SK-N-SH (cell line): ENCODE measurements at regions not wholly inside any gene's neighbourhood (a gene's known extent, or its start where the extent isn't known, plus 50 kb on each side); places are given as distances from the start of the nearest gene placed in this dataset.

Experiments used
- EP300 ChIP-seq, 2 experiments: IDR thresholded peaks; 2 replicates each; pipeline versions ENCODE4 v1.4.0 to v1.6.1; 2012; ENCODE audit warnings: borderline replicate concordance in 1 of 2, low read depth in 1 of 2, low read length in 1 of 2
- EZH2phosphoT487 ChIP-seq: fragments of 200-600 bp; sonication (generic); IDR thresholded peaks from 2 replicates; pipeline ENCODE4 v1.6.1; 2017; ENCODE audit warnings: low read depth, mixed run types, mild to moderate bottlenecking, antibody characterized with exemption, moderate library complexity, borderline replicate concordance
- GABPA ChIP-seq: IDR thresholded peaks from 2 replicates; pipeline ENCODE4 v1.4.0; 2012; ENCODE audit warnings: low read depth, mild to moderate bottlenecking
- POLR2AphosphoS5 ChIP-seq: IDR thresholded peaks from 2 replicates; pipeline ENCODE4 v1.6.1; 2012; ENCODE audit warnings: low read depth, low read length
- RAD21 ChIP-seq: IDR thresholded peaks from 2 replicates; pipeline ENCODE4 v1.6.1; 2012; ENCODE audit warnings: mild to moderate bottlenecking, low read length
- RCOR1 ChIP-seq: fragments of 150-350 bp; IDR thresholded peaks from 2 replicates; pipeline ENCODE4 v1.6.1; 2017; ENCODE audit warnings: antibody characterized with exemption, low read length
- TCF12 ChIP-seq: IDR thresholded peaks from 2 replicates; pipeline ENCODE4 v1.4.0; 2012
- YY1 ChIP-seq: IDR thresholded peaks from 2 replicates; pipeline ENCODE4 v1.4.0; 2012; ENCODE audit warnings: low read depth, mild to moderate bottlenecking
- TF ChIP-seq, protein P1 (sequence below): fragments of 200-600 bp; sonication (generic); IDR thresholded peaks from 2 replicates; pipeline ENCODE4 v1.6.1; 2017; ENCODE audit warnings: antibody characterized with exemption, mild to moderate bottlenecking, moderate library complexity
- TF ChIP-seq, protein P2 (sequence below): IDR thresholded peaks from 2 replicates; pipeline ENCODE4 v1.4.0; 2012; ENCODE audit warnings: low read depth, borderline replicate concordance
- TF ChIP-seq, protein P3 (sequence below): IDR thresholded peaks from 2 replicates; pipeline ENCODE4 v1.4.0; 2012; ENCODE audit warnings: low read depth, borderline replicate concordance
- TF ChIP-seq, protein P4 (sequence below): IDR thresholded peaks from 2 replicates; pipeline ENCODE4 v1.6.1; 2012; ENCODE audit warnings: mild to moderate bottlenecking, low read depth, low read length, moderate library complexity

DNA sequence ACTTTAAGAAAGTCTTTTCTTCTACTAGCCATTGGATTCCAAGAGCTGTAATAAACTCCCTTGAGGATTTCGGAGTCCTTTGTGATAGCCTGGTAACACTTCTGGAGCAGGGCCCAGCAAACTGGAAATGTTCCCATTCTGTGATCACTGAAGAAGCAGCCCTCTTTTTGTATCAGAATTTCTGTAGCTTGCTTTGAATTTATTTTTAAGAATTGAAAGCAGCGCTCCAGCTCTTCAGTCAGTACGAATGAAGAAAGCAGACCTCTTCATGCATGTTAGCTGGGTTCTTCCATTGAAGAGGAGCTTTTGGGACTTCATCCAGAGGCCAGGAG lies 141.5 kb downstream of the AKAP11 start:
- TF ChIP-seq, protein P1, sequence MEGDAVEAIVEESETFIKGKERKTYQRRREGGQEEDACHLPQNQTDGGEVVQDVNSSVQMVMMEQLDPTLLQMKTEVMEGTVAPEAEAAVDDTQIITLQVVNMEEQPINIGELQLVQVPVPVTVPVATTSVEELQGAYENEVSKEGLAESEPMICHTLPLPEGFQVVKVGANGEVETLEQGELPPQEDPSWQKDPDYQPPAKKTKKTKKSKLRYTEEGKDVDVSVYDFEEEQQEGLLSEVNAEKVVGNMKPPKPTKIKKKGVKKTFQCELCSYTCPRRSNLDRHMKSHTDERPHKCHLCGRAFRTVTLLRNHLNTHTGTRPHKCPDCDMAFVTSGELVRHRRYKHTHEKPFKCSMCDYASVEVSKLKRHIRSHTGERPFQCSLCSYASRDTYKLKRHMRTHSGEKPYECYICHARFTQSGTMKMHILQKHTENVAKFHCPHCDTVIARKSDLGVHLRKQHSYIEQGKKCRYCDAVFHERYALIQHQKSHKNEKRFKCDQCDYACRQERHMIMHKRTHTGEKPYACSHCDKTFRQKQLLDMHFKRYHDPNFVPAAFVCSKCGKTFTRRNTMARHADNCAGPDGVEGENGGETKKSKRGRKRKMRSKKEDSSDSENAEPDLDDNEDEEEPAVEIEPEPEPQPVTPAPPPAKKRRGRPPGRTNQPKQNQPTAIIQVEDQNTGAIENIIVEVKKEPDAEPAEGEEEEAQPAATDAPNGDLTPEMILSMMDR, result no peak
- TF ChIP-seq YY1 (no peak), EZH2phosphoT487 (no peak), EP300 (IDR thresholded peaks at IDR 0.05; ENCODE audit: borderline replicate concordance in 1 of 2, low read depth in 1 of 2, low read length in 1 of 2) (no peak), RCOR1 (no peak), GABPA (no peak), POLR2AphosphoS5 (no peak), TCF12 (no peak), RAD21 (no peak)
- TF ChIP-seq, protein P2, sequence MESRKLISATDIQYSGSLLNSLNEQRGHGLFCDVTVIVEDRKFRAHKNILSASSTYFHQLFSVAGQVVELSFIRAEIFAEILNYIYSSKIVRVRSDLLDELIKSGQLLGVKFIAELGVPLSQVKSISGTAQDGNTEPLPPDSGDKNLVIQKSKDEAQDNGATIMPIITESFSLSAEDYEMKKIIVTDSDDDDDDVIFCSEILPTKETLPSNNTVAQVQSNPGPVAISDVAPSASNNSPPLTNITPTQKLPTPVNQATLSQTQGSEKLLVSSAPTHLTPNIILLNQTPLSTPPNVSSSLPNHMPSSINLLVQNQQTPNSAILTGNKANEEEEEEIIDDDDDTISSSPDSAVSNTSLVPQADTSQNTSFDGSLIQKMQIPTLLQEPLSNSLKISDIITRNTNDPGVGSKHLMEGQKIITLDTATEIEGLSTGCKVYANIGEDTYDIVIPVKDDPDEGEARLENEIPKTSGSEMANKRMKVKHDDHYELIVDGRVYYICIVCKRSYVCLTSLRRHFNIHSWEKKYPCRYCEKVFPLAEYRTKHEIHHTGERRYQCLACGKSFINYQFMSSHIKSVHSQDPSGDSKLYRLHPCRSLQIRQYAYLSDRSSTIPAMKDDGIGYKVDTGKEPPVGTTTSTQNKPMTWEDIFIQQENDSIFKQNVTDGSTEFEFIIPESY, result no peak
- TF ChIP-seq, protein P3, sequence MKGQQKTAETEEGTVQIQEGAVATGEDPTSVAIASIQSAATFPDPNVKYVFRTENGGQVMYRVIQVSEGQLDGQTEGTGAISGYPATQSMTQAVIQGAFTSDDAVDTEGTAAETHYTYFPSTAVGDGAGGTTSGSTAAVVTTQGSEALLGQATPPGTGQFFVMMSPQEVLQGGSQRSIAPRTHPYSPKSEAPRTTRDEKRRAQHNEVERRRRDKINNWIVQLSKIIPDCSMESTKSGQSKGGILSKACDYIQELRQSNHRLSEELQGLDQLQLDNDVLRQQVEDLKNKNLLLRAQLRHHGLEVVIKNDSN, result no peak
- TF ChIP-seq, protein P4, sequence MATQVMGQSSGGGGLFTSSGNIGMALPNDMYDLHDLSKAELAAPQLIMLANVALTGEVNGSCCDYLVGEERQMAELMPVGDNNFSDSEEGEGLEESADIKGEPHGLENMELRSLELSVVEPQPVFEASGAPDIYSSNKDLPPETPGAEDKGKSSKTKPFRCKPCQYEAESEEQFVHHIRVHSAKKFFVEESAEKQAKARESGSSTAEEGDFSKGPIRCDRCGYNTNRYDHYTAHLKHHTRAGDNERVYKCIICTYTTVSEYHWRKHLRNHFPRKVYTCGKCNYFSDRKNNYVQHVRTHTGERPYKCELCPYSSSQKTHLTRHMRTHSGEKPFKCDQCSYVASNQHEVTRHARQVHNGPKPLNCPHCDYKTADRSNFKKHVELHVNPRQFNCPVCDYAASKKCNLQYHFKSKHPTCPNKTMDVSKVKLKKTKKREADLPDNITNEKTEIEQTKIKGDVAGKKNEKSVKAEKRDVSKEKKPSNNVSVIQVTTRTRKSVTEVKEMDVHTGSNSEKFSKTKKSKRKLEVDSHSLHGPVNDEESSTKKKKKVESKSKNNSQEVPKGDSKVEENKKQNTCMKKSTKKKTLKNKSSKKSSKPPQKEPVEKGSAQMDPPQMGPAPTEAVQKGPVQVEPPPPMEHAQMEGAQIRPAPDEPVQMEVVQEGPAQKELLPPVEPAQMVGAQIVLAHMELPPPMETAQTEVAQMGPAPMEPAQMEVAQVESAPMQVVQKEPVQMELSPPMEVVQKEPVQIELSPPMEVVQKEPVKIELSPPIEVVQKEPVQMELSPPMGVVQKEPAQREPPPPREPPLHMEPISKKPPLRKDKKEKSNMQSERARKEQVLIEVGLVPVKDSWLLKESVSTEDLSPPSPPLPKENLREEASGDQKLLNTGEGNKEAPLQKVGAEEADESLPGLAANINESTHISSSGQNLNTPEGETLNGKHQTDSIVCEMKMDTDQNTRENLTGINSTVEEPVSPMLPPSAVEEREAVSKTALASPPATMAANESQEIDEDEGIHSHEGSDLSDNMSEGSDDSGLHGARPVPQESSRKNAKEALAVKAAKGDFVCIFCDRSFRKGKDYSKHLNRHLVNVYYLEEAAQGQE, result no peak
